ENCODE measurements at regions not wholly inside any gene's neighbourhood (a gene's known extent, or its start where the extent isn't known, plus 50 kb on each side); places are given as distances from the start of the nearest gene placed in this dataset.

- no peak for DNase-seq
These were observed 1444.5 kb upstream of the CADM2 start for GRCh38 chr3:83514130-83514914.

GRCh38 chr3:83515123-83515522, 1443.7 kb upstream of the CADM2 start:
- no peak for DNase-seq

GRCh38 chr3:83523470-83524073, 1435.2 kb upstream of the CADM2 start:
- DNase-seq: peak; percentile 9

- DNase-seq: peak; percentile 22
These were observed 1433.9 kb upstream of the CADM2 start for GRCh38 chr3:83524901-83525300.

- DNase-seq: no peak
These were observed 1399.7 kb upstream of the CADM2 start for GRCh38 chr3:83559082-83559481.

- DNase-seq: no peak
These were observed 1390.9 kb upstream of the CADM2 start for GRCh38 chr3:83567935-83568334.

- no peak for DNase-seq
These were observed 1377.2 kb upstream of the CADM2 start for GRCh38 chr3:83581546-83581945.

- no peak for DNase-seq
These were observed 1357.1 kb upstream of the CADM2 start for GRCh38 chr3:83601704-83602103.

GRCh38 chr3:83622526-83622925, 1336.3 kb upstream of the CADM2 start:
- DNase-seq: no peak

- DNase-seq: peak; percentile 58
These were observed 1333.5 kb upstream of the CADM2 start for GRCh38 chr3:83625261-83625660.

- no peak for DNase-seq
These were observed 1330.3 kb upstream of the CADM2 start for GRCh38 chr3:83628471-83628870.

GRCh38 chr3:83632526-83632925, 1326.3 kb upstream of the CADM2 start:
- DNase-seq: no peak

GRCh38 chr3:83633758-83634157, 1325.0 kb upstream of the CADM2 start:
- DNase-seq: no peak

GRCh38 chr3:83649692-83650091, 1309.1 kb upstream of the CADM2 start:
- DNase-seq: no peak

GRCh38 chr3:83655083-83655482, 1303.7 kb upstream of the CADM2 start:
- no peak for DNase-seq

- no peak for DNase-seq
These were observed 1296.3 kb upstream of the CADM2 start for GRCh38 chr3:83662381-83662960.

GRCh38 chr3:83670416-83670815, 1288.4 kb upstream of the CADM2 start:
- no peak for DNase-seq

GRCh38 chr3:83683937-83684598, 1274.7 kb upstream of the CADM2 start:
- DNase-seq: no peak

GRCh38 chr3:83706669-83707068, 1252.1 kb upstream of the CADM2 start:
- DNase-seq: no peak

GRCh38 chr3:83715307-83715706, 1243.5 kb upstream of the CADM2 start:
- no peak for DNase-seq

- DNase-seq: no peak
These were observed 1229.2 kb upstream of the CADM2 start for GRCh38 chr3:83729576-83729975.

GRCh38 chr3:83734656-83735055, 1224.1 kb upstream of the CADM2 start:
- no peak for DNase-seq

GRCh38 chr3:83738202-83738601, 1220.6 kb upstream of the CADM2 start:
- DNase-seq: no peak

- DNase-seq: no peak
These were observed 1218.3 kb upstream of the CADM2 start for GRCh38 chr3:83740504-83740903.

All from NCI-H2171 (cell line).